GM18858 (cell line): ENCODE measurements at regions not wholly inside any gene's neighbourhood (a gene's known extent, or its start where the extent isn't known, plus 50 kb on each side); places are given as distances from the start of the nearest gene placed in this dataset.
"Not testable (repeated sequence)": the region's sequence is repeated elsewhere in the genome, so short reads cannot be mapped to it uniquely, and the experiment has no call there.

Experiments
- ATAC-seq: cut with Tn5 transposase; IDR thresholded peaks from one replicate; pipeline ENCODE4 v1.9.1; 2021; ENCODE audit not compliant: unreplicated experiment

DNA sequence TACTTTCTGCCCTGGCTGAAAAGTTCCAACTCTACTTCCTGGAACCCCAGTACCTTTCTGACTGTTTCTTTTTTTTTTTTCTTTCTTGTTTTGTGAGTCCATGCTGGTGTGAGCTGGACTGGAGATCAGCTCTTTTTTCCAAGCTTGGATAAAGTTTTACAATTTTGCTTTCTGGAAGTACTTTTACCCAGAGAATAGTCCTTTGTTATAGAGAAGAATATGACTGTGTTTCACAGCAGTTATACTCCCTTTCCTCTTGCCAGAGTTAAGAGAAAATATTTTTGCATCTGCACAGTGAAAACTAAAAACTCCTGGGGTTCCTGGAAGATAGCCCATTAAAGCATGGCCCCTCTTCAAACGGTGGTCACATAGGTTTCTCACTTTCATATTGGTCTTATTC, 1100.6 kb downstream of the OTOL1 start:
- no peak for ATAC-seq

GRCh38 chr3:162598500-162598899, 1101.9 kb downstream of the OTOL1 start:
- not testable (repeated sequence) for ATAC-seq

DNA sequence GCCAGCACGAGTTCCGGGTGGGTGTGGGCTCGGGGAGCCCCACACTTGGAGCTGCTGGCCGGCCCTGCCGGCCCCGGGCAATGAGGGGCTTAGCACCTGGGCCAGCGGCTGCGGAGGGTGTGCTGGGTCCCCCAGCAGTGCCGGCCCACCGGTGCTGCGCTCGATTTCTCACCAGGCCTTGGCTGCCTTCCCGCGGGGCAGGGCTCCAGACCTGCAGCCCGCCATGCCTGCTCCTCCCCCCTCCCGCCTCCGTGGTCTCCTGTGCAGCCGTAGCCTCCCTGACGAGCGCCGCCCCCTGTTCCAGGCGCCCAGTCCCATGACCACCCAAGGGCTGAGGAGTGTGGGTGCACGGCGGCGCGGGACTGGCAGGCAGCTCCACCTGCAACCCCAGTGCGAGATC, 1103.1 kb downstream of the OTOL1 start:
- not testable (repeated sequence) for ATAC-seq

DNA sequence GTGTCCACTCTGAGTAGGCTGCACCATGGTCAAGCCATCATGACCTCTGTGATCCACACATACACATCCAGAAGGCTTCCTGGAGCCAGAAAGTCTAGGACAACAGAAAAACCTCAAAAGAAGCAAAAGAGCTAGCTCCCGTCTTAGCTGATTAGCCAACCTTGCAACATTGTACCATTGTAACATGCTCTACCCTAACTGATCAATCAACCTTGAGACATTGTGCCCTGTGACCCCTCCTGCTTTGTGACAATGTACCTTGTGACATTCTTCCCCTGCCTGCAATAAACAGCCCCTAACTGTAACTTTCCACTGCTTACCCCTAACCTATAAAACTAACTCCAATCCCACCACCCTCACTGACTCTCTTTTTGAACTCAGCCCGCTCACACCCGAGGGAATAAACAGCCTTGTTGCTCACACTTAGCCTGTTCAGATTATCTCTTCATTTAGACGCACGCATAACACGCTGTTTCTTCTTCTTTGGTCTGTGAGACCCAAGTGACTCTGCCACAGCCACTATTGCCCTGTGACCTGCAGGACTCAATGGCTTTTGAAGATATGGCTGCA, 1104.6 kb downstream of the OTOL1 start:
- no peak for ATAC-seq

DNA sequence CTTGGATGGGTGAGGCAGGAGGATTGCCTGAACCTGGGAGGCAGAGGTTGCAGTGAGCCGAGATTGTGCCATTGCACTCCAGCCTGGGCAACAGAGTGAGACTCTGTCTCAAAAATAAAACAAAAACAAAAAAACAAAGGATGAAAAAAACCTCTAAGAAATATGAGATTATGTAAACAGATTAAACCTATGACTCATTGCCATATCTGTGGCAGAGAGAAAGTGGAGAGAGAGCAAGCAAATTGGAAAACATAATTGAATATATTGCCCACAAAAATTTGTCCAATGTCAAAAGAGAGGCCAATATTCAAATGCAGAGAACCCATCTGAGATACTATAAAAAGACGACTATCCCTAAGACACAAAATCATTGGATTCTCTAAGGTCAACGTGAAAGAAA, 1106.0 kb downstream of the OTOL1 start:
- no peak for ATAC-seq

DNA sequence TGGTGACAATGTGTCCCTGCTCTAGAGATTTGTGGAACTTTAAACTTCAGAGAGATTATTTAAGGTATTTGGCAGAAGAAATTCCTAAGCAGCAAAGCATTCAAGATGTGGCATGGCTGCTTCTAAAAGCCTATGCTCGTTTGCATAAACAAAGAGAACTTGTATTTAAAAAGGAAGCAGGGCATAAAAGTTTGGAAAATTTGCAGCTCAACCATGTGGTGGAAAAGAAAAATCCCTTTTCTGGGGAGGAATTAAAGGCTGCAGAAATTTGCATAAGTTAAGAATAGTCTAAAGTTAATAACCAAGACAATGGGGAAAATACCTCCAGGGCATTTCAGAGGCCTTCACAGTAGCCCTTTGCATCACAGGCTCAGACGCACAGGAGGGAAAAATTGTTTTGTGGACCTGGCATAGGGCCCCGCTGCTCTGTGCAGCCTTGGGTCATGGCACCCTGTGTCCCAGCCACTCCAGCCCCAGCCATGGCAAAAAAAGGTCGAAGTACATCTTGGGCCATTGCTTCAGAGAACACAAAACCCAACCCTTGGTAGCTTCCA, 1109.1 kb downstream of the OTOL1 start:
- no peak for ATAC-seq

GRCh38 chr3:162610261-162610660, 1113.7 kb downstream of the OTOL1 start:
- ATAC-seq: no peak

- ATAC-seq: no peak
Measured at GRCh38 chr3:162612991-162613390, 1116.4 kb downstream of the OTOL1 start.

GRCh38 chr3:162626172-162626571, 1129.6 kb downstream of the OTOL1 start:
- ATAC-seq: no peak

- ATAC-seq: no peak
Measured at GRCh38 chr3:162628531-162628930, 1131.9 kb downstream of the OTOL1 start.

DNA sequence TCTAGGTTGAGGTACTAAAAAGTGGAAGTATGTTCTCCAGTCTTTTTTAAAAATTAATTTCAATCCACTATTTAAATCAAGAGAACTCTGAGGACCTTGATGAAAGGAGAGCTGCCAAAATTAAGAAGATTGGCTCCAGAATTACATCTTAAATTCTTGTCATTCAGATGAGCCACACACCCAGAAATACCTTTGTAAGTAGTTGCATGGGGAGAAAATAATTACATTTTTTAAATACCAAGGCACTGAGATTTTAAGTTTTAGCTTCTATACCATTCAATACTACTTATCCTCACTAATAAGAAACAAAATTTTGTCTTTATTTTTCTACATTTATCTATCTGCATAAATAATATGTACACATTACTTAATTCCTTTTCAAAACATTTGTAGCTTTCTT, 1132.8 kb downstream of the OTOL1 start:
- no peak for ATAC-seq

DNA sequence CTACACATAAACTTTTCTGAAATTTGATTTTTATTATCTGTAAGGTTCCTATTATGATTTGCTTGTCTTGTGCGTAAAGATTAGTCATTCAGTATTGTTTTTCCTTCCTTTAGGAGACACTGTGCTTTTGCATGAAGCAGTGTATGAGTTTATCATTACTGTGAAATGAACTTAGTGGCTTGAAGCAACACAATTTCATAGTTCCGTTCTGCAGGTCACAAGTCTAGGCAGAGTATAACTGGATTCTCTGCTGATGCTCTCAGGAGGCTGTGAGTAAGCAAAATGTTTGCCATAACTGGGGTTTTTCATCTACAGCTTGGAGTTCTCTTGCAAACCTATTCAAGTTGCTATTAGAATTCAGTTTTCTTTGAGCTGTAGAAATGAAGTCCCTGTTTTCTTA, 1136.1 kb downstream of the OTOL1 start:
- ATAC-seq: no peak

GRCh38 chr3:162640208-162640607, 1143.6 kb downstream of the OTOL1 start:
- not testable (repeated sequence) for ATAC-seq

- no peak for ATAC-seq
Measured at GRCh38 chr3:162641317-162641716, 1144.7 kb downstream of the OTOL1 start.

GRCh38 chr3:162641907-162642306, 1145.3 kb downstream of the OTOL1 start:
- no peak for ATAC-seq

DNA sequence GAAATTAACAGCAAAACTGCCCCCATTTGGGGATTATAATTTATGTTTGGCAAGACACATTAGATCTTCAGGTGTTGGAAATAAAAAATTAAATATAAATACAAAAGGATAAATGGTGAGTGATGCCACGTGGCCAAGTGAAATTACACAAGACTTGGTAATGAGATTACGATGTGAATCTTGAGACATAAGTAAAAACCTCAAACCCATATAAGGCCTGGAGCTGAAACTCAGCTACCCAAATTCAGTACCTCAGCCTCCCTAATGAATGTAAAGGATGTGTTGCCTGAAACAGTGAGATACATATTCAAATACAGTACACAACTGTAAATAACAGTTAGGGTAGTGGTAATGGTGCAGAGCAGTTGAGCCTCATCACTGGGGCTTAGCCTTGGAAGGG, 1146.6 kb downstream of the OTOL1 start:
- no peak for ATAC-seq

DNA sequence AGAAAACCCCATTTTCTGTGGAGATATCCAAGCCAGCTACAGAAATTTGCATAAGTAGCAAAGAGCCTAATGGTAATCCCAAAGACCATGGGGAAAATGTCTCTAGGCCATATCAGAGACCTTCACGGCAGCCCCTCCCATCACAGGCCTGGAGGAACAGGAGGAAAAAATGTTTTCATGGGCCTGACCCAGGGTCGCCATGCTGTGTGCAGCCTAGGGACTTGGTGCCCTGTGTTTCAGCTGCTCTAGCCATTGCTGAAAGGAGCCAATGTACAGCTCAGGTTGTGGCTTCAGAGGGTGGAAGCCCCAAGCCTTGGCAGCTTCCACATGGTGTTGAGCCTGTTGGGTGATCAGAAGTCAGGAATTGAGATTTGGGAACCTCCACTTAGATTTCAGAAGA, 1150.7 kb downstream of the OTOL1 start:
- ATAC-seq: no peak

- no peak for ATAC-seq
Measured at GRCh38 chr3:162658003-162658402, 1161.4 kb downstream of the OTOL1 start.

GRCh38 chr3:162665684-162666391, 1169.2 kb downstream of the OTOL1 start:
- no peak for ATAC-seq

DNA sequence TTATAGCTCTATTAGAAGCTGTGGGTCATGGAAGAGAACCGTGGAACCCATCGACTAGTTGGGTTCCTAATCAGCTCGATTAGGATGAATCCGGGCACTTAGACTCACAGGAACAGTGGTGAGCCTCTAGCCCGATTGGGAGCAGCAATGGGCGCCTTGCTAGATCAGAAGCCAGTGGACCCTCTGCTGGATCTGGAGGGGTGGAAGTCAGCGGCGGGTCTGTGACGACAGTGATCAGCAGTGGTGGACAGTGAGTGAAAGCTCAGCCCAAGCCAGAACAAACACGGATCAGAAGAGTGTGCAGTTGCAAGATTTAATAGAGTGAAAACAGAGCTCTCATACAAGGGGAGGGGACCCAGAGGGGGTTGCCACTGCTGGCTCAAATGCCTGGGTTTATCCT, 1170.2 kb downstream of the OTOL1 start:
- ATAC-seq: no peak

- no peak for ATAC-seq
Measured at GRCh38 chr3:162670181-162670580, 1173.6 kb downstream of the OTOL1 start.

GRCh38 chr3:162677475-162677874, 1180.9 kb downstream of the OTOL1 start:
- ATAC-seq: no peak

- ATAC-seq: no peak
Measured at GRCh38 chr3:162678941-162679340, 1182.3 kb downstream of the OTOL1 start.
